Femur (tissue), 1 donor: ENCODE measurements at regions not wholly inside any gene's neighbourhood (a gene's known extent, or its start where the extent isn't known, plus 50 kb on each side); places are given as distances from the start of the nearest gene placed in this dataset.

Experiments used
- DNase-seq: peaks from one replicate; pipeline ENCODE4 v3.0.0-alpha.2; 2017

- DNase-seq = no peak
Observed at GRCh38 chr3:193851941-193852674, 259.1 kb downstream of the OPA1 start.

GRCh38 chr3:193852901-193853300 lies 259.9 kb downstream of the OPA1 start:
- no peak for DNase-seq

- DNase-seq = no peak
Observed at GRCh38 chr3:193853511-193854219, 260.7 kb downstream of the OPA1 start.

GRCh38 chr3:193857996-193858395 lies 265.0 kb downstream of the OPA1 start:
- no peak for DNase-seq

GRCh38 chr3:193859195-193859594 lies 266.2 kb downstream of the OPA1 start:
- no peak for DNase-seq

GRCh38 chr3:193861012-193861411 lies 268.0 kb downstream of the OPA1 start:
- no peak for DNase-seq

- DNase-seq = no peak
Observed at GRCh38 chr3:193862843-193863242, 269.8 kb downstream of the OPA1 start.

GRCh38 chr3:193863657-193864357 lies 270.8 kb downstream of the OPA1 start:
- no peak for DNase-seq

- no peak for DNase-seq
Observed at GRCh38 chr3:193865339-193865738, 270.6 kb upstream of the HES1 start.

GRCh38 chr3:193865896-193866480 lies 270.0 kb upstream of the HES1 start:
- no peak for DNase-seq

GRCh38 chr3:193868590-193868989 lies 267.4 kb upstream of the HES1 start:
- DNase-seq = no peak

- DNase-seq = peak; percentile 71
Observed at GRCh38 chr3:193869221-193870201, 266.4 kb upstream of the HES1 start.

GRCh38 chr3:193870376-193871219 lies 265.4 kb upstream of the HES1 start:
- DNase-seq = no peak

GRCh38 chr3:193871220-193871485 lies 264.8 kb upstream of the HES1 start:
- no peak for DNase-seq

- DNase-seq = no peak
Observed at GRCh38 chr3:193872265-193872753, 263.6 kb upstream of the HES1 start.

- DNase-seq = no peak
Observed at GRCh38 chr3:193873426-193874201, 262.3 kb upstream of the HES1 start.

- DNase-seq = no peak
Observed at GRCh38 chr3:193874512-193874911, 261.4 kb upstream of the HES1 start.

- DNase-seq = no peak
Observed at GRCh38 chr3:193874997-193875593, 260.9 kb upstream of the HES1 start.

GRCh38 chr3:193875601-193876321 lies 260.2 kb upstream of the HES1 start:
- DNase-seq = no peak
